Tibial artery (tissue), 4 donors: ENCODE measurements at regions not wholly inside any gene's neighbourhood (a gene's known extent, or its start where the extent isn't known, plus 50 kb on each side); places are given as distances from the start of the nearest gene placed in this dataset.

Experiments
- DNase-seq, 2 donors: peaks; one replicate each; pipeline ENCODE4 v3.0.0-alpha.2; 2019
- H3K27ac ChIP-seq, 2 donors: fragments of 200-600 bp; sonication (generic) in 1 of 2; 1 replicate in 1 of 2; 2 replicates in 1 of 2; pipeline ENCODE4 v1.5.1; 2018 to 2019; ENCODE audit warnings: mild to moderate bottlenecking in 1 of 2
- H3K27me3 ChIP-seq, 2 donors: fragments of 200-600 bp; sonication (generic) in 1 of 2; one replicate each; pipeline versions ENCODE4 v1.5.1 to v1.6.0; 2016 to 2019
- H3K36me3 ChIP-seq, 3 donors: fragments of 200-600 bp; sonication (generic) in 2 of 3; one replicate each; pipeline ENCODE4 v1.5.1; 2016 to 2019; ENCODE audit warnings: mild to moderate bottlenecking in 2 of 3
- H3K4me1 ChIP-seq, 4 donors: fragments of 200-600 bp; sonication (generic) in 2 of 4; 1 replicate in 3 of 4; 2 replicates in 1 of 4; pipeline ENCODE4 v1.5.1; 2016 to 2019
- H3K4me3 ChIP-seq, 2 donors: fragments of 200-600 bp; sonication (generic) in 1 of 2; 1 replicate in 1 of 2; 2 replicates in 1 of 2; pipeline ENCODE4 v1.5.1; 2018 to 2019; ENCODE audit warnings: mild to moderate bottlenecking in 2 of 2
- H3K9me3 ChIP-seq, 3 donors: fragments of 200-600 bp; sonication (generic) in 1 of 3; one replicate each; pipeline ENCODE4 v1.5.1; 2016 to 2019
- CTCF ChIP-seq, 2 experiments: fragments of 200-600 bp in 1 of 2; fragments of 450-650 bp in 1 of 2; IDR thresholded peaks; one replicate each; pipeline ENCODE4 v1.5.1; 2017 to 2019; ENCODE audit warnings: antibody characterized with exemption in 2 of 2, mild to moderate bottlenecking in 1 of 2, moderate library complexity in 1 of 2
- intact Hi-C: fragments of 100-400 bp; cut with DNase I; formaldehyde crosslinking; loops from one replicate; pipeline ENCODE4 v1.15.0; 2023; ENCODE audit warnings: low total_unique reads

- Histone ChIP-seq H3K27ac (no peak overlapping the region), H3K9me3 (no peaks in the 10 kb centered on the region), H3K4me1 (no peaks in the 10 kb centered on the region), H3K36me3 (no peaks in the 10 kb centered on the region), H3K4me3 (no peak overlapping the region), H3K27me3 (no peaks in the 10 kb centered on the region)
- DNase-seq, result no peak
- no peak for TF ChIP-seq CTCF (IDR thresholded peaks at IDR 0.05)
- intact Hi-C loops, result no loop called here
Observed at GRCh38 chr14:83863042-83863774, 1666.7 kb upstream of the FLRT2 start.

DNA sequence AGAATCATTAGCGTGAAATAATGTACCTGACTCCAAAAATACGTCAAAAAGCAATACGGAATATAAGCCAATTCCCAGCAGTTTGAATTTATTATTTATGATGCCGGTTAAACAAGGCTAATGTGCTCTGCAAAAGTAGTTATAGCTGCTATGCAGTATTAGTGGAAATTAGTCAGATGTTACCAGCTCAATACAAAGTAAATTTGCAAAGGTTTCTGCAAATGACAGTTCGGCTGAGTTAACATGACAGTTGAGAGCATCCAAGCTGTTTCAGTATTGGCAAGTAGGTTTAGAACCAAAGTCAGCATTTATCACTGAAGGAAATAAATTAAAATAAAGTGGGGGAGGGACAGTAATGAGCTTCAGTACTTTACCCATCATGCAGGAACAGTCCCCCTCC is 1665.8 kb upstream of the FLRT2 start:
- no peak for TF ChIP-seq CTCF (IDR thresholded peaks at IDR 0.05)
- Histone ChIP-seq H3K9me3 (no peaks in the 10 kb centered on the region), H3K27ac (no peak overlapping the region), H3K27me3 (no peaks in the 10 kb centered on the region), H3K4me1 (no peaks in the 10 kb centered on the region), H3K36me3 (no peaks in the 10 kb centered on the region), H3K4me3 (no peak overlapping the region)
- intact Hi-C loops, result no loop called here
- DNase-seq, result no peak

DNA sequence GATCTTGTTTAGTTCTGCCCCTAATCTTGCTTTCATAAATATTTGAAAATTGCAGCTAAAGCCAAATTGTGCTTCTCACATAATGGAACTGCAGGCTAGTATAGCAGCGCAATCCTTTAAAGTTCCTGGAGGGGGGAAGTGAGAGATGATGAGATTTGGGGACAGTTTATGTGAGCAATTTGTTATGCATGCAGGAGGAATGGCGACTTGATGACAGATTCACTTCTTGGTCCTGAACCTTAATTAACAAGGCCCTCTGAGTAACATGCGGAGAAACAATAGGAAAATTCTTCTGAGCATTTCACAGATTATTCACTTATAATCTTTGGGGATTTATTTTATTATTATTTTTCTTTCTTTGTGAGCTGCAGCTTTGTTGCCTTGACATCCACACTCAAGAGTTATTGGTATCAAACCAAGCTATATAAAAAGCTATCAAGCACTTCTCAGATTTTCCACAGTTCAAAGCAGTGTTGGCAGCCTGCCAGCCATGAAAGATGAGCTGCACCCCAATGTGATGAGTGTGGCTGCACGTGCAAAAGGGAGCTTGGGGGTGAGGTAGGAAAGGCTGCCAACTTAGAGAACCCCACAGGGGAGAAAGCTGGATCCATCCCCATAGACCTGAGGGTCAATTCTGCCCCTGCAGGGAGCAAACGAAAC is 1662.2 kb upstream of the FLRT2 start:
- no peak for TF ChIP-seq CTCF (IDR thresholded peaks at IDR 0.05)
- Histone ChIP-seq H3K27me3 (no peaks in the 10 kb centered on the region), H3K36me3 (no peaks in the 10 kb centered on the region), H3K27ac (no peak overlapping the region), H3K9me3 (no peaks in the 10 kb centered on the region), H3K4me3 (no peak overlapping the region), H3K4me1 (no peaks in the 10 kb centered on the region)
- intact Hi-C loops, result no loop called here
- DNase-seq, result no peak

DNA sequence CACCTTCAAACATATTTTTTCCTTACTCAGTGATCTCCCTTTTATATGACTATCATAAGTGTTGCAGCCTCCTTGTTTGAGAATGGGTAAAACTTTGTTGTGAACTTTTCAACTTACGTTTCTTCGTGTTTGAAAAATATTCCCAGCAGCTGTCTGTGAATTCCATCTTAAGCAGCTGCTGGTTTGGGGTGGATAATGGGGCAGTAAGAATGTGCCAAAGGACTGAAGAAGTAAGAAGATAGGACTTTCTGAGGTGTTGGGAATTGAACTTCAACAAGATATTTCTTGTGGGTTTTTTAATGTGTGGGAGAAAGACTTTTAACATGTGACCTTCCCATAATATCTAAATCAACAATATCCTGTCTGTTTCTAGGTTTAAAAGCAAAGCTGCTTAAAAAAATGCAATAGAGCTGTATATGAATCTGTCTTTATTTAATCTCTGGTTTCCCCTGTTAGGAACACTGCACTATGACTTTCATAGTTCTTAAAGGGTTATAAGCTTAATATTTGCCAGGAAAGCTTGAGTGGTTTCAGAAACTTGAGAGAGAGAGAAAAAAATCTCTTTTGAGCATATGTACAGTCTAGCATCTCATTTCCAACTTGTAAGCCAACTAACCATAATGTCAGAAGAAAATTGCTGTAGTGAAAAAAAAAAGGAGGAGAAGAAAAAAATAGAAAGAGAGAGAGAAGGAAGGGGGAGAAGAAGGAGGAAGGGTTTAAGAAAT is 1659.2 kb upstream of the FLRT2 start:
- Histone ChIP-seq H3K4me3 (no peak overlapping the region), H3K27ac (no peak overlapping the region), H3K9me3 (no peaks in the 10 kb centered on the region), H3K27me3 (no peaks in the 10 kb centered on the region), H3K36me3 (no peaks in the 10 kb centered on the region), H3K4me1 (peaks cover 0 to 16% (median 0%) of the 10 kb centered on the region in 4 donors)
- no peak for TF ChIP-seq CTCF (IDR thresholded peaks at IDR 0.05)
- DNase-seq, result no peak
- intact Hi-C loops, result no loop called here

GRCh38 chr14:83873669-83874068 is 1656.3 kb upstream of the FLRT2 start:
- Histone ChIP-seq H3K4me1 (peaks cover 0 to 16% (median 0%) of the 10 kb centered on the region in 4 donors), H3K9me3 (no peaks in the 10 kb centered on the region), H3K4me3 (no peak overlapping the region), H3K36me3 (no peaks in the 10 kb centered on the region), H3K27me3 (no peaks in the 10 kb centered on the region), H3K27ac (no peak overlapping the region)
- intact Hi-C loops, result no loop called here
- no peak for DNase-seq
- no peak for TF ChIP-seq CTCF (IDR thresholded peaks at IDR 0.05)
